HG02678 (cell line): ENCODE measurements at regions not wholly inside any gene's neighbourhood (a gene's known extent, or its start where the extent isn't known, plus 50 kb on each side); places are given as distances from the start of the nearest gene placed in this dataset.
"Not testable (repeated sequence)": the region's sequence is repeated elsewhere in the genome, so short reads cannot be mapped to it uniquely, and the experiment has no call there.

Experiments
- ATAC-seq: cut with Tn5 transposase; IDR thresholded peaks from one replicate; pipeline ENCODE4 v1.9.1; 2021; ENCODE audit warnings: mild to moderate bottlenecking, moderate library complexity; ENCODE audit not compliant: unreplicated experiment

- no peak for ATAC-seq
Measured at GRCh38 chr4:34412233-34412632, 1832.1 kb downstream of the ARAP2 start.

GRCh38 chr4:34412911-34413310 lies 1831.4 kb downstream of the ARAP2 start:
- no peak for ATAC-seq

DNA sequence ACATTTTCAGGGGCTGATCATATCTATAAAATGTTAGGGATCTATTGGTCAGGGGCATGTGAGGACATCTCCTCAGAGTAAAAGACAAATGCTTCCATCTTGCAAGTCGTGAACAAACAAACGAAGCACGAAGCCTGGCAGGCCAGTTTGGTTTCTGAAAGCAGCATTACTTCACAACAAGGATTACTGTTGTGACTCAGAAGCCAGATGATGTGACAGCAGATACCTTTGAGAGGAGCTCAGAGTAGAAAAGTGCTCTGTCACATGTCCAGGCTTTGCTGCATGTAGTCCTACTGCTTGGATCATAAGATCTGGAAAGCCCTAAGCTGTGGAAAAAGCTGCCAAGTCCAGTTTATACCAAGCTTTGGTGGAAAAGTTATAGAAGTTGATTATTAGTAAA lies 1827.2 kb downstream of the ARAP2 start:
- no peak for ATAC-seq

DNA sequence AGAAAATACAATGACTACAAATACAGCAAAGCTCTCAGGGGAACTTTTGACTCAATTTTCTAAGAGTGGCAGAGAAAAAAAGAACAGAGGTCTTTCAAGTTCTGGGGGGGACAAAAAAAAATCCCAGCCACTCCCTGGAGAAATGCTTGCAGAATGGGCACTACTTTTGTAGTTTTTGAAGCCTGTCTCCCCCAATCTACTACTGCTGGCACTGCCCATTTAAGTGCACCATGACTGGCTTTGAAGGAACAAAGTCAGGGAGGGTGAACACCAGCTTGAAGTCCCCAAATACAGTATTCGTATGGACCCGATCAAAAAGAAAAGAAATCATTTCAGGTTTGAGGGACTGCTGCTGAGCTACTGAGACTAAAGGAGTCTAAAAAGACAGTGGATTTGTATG lies 1824.4 kb downstream of the ARAP2 start:
- no peak for ATAC-seq

GRCh38 chr4:34422472-34423175 lies 1821.7 kb downstream of the ARAP2 start:
- ATAC-seq, result no peak

- ATAC-seq, result no peak
Measured at GRCh38 chr4:34432706-34433105, 1811.6 kb downstream of the ARAP2 start.

DNA sequence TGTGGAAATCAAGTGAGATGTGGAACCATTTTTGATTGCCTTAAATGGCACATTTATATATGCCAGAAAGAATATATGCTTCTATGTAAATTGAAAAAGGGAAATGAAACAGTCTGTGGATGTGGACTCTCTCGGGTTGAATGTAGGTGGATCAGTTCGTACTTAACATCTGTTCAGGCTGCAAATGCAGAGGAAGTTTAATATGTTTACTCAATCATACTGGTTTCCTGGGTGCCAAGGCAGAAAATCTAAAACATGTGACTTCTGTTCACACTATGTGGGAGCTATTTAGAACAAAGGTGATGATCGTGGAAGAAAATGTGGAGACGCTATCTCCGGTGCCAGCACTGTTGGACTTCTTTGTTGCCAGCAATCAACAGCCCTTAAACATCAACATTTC lies 1809.9 kb downstream of the ARAP2 start:
- not testable (repeated sequence) for ATAC-seq

DNA sequence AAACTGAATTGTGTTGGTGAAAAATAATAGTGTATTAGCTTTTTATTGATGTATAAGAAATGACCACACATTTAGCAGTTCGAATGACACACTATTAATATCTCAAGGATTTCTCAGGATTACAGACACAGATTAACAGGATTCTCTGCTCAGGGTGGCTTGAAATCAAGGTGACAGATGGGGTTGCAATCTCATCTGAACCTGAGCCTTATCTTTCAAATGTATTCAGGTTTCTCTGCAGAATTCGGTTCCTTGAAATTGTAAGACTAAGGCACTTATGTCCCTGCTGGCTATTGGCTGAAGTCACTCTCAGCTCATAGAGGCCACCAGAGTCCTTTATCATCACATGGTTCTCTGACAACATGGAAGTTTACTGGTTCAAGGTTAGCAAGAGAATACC lies 1780.1 kb downstream of the ARAP2 start:
- ATAC-seq, result no peak

DNA sequence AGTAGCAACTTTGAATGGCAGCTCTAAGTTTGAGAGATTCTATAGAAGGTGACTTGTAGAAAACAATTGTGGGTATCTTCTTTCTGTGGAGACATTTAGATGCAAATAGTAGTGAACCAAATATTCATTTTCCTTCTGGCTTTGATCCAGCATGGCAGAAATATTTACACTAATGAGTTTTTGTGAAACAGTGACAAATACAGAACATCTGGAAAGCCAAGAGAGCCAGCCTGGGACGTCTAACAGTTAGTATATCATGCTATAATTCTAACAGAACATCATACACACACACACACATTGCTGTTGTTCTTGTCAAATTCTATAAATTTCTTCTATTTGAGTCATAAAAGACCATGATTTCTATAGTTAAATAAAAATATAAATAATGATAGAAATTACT lies 1777.9 kb downstream of the ARAP2 start:
- no peak for ATAC-seq

- no peak for ATAC-seq
Measured at GRCh38 chr4:34469516-34469915, 1774.8 kb downstream of the ARAP2 start.

DNA sequence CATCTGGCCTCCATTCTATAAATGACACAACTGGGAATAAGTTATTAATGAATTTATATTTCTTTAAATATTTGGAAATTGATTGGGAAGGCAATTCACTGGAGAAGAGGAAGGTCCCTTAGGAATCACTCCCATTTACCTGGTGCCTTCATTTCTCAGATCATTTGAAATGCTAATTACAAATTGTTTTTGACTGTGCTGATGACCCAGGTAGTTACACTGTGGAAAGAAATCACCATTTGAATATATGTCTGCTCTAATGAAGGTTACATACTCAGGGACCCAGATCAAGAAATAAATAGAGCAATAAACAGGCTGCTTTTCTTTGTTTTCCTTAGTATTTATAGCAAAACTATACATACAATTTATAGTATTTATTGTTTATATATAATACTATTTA lies 1759.1 kb downstream of the ARAP2 start:
- ATAC-seq, result no peak

DNA sequence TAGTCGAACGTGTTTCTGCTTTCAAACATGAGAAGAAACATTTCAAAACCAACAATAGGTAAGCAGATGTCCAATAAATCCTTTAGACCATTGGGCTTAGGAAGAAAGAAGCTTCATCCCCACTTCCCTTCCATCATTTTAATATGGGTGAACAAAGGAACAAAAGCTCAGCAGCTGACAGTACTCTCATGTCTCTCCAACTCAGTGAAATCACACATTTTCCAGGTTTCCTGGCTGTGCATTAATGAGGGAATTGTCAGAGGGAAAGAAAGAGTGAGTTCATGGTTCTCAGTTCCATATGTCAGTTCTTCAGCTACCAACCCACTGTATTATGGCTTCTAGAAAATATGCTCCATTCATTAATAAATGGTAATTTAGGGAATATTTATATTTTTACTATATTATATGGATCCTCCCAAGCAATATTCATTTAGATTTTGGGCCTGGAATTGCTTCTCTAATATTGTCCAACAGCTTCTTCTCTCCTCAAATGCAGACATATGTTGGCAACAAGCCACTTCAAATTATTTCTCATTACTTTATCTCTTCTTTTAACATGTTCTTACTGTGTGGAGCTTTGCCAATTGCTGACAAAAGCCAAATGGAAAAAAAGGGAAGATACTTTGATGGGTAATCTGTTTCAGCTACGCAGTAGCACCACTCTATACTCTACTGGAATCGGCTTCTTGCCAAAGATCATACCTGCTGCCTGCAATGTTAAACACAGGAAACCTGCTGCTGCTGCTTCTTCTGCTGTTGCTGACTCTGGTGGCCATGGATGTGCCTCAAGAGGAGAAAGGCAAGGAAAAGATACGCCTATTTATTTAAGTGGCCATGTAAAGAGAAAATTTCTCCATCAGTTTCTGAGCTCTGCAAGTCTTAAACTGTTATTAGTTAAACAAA lies 1757.6 kb downstream of the ARAP2 start:
- no peak for ATAC-seq

- no peak for ATAC-seq
Measured at GRCh38 chr4:34492414-34492813, 1751.9 kb downstream of the ARAP2 start.

GRCh38 chr4:34502086-34502485 lies 1742.2 kb downstream of the ARAP2 start:
- ATAC-seq, result no peak

GRCh38 chr4:34504731-34505130 lies 1739.6 kb downstream of the ARAP2 start:
- not testable (repeated sequence) for ATAC-seq

- not testable (repeated sequence) for ATAC-seq
Measured at GRCh38 chr4:34506511-34507092, 1737.7 kb downstream of the ARAP2 start.

DNA sequence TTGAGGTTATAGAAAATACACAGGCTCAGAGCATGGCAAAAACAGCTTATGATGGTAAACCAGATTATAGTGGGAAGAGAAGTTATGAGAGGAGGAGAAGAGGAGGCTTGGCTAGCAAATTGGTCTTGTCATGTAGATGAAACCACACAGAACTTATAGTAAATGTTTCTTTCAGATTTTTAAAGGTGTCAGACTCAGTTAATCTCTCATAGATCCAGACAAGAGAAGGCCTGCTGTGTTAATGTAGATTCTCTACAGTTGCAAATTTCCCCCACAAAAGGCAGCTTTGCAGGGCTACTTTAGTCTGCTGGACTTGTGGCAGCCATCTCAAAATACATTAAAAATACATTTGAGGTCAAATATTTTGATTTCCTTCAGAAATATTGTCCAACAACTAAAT lies 1731.7 kb downstream of the ARAP2 start:
- ATAC-seq, result no peak

- ATAC-seq, result no peak
Measured at GRCh38 chr4:34516524-34516923, 1727.8 kb downstream of the ARAP2 start.

DNA sequence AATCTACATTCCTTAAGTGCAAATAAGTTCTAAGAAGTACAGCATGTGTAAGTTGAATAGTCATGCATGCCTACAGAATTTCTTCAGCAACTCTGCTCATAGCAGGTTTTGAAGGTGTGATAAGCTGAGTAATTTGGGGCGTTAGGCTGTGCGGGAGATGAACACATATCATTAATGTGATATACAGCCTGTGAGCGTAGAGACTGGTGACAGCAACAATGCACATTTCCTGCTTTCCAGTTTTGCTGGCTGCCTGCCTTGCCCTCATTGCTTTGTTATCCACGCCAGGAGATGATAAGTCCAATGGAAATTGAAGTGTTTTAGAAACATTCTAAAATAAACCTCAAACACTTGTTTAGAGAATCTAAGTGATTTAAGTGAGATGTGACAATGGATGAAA lies 1709.4 kb downstream of the ARAP2 start:
- ATAC-seq, result no peak

DNA sequence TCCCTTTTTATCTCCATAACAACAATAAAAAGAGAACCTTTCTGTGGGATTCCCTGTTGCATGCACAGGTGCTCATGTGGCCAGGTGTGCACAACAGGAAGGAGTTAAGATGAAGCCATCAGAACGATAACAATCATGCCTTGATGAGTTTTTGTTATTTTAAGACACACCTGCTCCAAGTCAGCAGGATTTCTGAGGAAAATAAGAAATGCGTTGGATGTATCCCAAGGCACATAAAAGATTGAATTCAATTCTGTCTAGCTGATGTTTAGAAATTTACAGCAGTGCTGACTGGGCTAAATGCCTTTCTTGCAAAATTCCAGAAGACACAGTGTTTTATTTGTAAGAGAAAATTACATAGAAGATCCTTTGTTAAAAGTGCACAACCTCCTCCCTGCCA lies 1678.2 kb downstream of the ARAP2 start:
- ATAC-seq, result no peak

DNA sequence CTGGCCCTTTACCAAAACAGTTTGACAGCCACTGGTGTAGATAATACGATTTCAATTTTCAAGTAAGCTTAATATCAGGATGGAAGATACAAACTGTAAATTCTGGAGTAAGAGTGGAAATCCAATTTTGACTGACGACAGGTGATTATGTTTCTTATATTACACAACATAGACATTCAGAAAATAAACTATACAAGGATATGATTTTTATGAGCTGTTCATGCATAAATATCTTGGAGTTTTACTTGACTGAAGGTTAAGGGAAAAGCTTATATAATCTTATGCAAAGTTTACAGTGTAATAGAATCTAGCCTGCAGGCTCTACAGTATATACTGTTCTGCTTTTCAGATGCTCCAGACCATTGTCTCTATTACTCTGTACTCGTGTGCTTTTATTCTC lies 1672.3 kb downstream of the ARAP2 start:
- no peak for ATAC-seq

DNA sequence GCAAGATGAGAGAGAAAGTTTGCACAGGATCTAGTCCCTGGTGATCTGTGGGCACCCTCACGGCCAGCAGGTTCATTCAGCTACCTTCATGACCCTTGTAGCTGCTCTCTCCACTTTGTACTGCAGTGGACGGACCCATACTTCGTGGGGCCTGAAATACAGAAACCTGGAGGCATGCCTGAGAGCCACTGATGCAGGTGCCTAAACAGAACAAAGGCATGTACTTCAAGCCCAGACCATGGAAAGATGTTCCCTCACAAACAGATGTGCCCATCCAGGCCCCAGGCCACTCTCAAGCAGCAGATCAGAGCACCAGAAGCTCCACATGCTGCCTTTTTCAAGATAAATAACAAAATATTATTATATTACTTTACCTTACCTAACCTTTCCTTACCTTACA lies 1629.0 kb downstream of the ARAP2 start:
- no peak for ATAC-seq
